HG03103 (cell line): ENCODE measurements at regions not wholly inside any gene's neighbourhood (a gene's known extent, or its start where the extent isn't known, plus 50 kb on each side); places are given as distances from the start of the nearest gene placed in this dataset.

Source experiments
- ATAC-seq: cut with Tn5 transposase; IDR thresholded peaks from one replicate; pipeline ENCODE4 v1.9.1; 2021; ENCODE audit warnings: low read depth; ENCODE audit not compliant: unreplicated experiment

DNA sequence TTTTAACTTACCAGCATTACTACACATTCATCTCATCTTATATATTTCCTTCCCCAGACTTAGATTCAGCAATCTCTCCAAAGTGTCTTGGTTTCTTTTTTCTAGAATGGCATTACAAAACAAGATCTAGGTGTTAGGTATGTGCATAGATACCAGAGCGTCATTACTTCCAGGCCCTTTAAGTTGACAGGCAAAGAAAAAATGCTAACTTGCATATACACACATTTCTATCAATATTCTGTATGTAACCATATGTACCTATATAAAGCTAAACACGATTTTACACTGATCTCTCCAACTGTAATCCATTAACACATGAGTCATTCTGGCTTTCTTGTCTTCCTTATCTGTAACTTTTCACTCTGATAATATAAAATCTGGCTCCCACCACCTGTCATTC lies 503.8 kb upstream of the NRXN1 start:
- ATAC-seq, result no peak

DNA sequence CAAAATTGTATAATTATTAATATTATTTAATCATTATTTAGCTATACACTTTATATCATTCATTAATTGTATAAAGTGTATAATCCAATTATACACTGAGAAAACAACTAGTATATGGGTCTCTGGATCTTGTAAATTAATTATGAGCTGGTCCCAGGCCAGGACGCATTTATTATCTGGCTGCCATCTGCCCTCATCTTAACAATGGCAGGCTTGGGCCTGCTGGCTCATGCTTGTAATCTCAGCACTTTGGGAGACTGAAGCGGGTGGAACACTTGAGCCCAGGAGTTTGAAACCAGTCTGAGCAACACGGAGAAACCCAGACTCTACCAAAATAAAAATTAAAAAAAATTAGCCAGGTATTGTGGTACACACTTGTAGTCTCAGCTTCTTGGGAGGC lies 502.2 kb upstream of the NRXN1 start:
- no peak for ATAC-seq

DNA sequence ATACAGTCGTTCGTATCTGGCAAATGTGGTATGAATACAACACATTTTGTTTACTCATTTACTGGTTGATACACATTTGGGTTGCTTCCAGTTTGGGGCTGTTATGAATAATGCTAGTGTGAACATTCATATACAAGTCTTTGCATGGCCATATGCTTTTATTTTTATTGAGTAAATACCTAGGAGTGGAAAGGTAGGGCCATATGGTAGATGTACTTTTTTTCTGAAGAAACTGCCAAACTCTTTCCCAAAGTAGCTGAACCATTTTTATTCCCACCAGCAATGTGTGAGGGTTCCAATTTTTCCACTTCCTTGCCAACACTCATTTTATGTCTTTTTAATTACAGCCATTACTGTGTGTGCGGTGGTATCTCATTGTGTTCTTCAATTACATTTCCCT lies 496.2 kb upstream of the NRXN1 start:
- ATAC-seq, result no peak

DNA sequence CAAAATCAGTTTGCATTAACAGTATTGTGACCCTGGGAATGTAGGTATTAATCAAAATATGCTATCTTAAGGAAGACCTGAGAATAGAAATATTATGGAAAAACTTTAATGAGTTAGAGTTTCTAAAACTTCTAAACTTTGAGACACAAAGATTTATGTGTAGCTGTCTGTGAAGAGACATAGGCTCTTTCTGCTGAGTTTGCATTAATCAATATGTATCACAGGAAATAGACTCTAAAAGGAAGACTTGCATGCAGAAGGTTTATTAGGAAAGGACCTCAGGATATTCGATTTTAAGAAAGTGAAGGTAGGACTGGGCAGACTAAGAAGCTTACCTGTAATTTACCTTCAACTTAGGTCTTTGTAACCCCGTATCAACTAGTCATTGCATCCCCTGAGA lies 494.8 kb upstream of the NRXN1 start:
- ATAC-seq, result no peak

DNA sequence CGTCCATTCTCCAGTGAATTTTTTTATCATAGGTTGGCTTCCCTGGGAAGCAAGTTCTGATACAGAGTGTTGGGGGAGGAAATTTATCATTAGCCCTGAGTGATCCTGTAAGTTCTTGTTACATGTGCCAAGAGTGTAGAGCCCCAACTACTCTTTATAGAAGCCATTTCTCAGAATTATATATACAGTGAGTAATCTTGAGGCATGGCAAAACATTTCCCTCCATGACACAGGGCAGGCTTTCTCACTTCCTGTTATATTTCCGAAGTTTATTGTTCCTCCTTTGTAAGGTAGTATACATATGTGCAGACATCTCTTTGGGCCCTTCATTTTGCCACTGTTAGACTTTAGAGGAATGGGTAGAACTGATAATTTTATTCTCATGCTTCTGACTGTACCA lies 484.7 kb upstream of the NRXN1 start:
- ATAC-seq, result no peak

DNA sequence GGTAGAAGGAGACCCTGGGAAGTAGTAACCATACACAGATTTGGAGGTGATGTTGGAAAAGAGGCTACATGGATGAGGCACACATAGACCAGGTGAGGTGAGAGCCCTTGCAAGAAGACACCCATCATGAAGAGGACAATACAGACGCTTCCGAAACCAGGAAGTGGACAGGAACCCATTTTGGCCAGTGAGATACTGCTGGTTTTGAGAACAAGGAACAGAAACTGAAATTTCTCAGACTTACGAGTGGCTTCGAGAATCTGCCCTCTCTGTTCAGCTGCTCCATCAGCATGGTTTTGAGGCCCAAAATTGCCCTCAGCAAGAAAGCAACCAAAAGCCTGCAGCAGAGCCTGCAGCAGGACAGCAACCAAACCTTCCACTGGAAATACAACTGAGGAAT lies 479.1 kb upstream of the NRXN1 start:
- no peak for ATAC-seq

DNA sequence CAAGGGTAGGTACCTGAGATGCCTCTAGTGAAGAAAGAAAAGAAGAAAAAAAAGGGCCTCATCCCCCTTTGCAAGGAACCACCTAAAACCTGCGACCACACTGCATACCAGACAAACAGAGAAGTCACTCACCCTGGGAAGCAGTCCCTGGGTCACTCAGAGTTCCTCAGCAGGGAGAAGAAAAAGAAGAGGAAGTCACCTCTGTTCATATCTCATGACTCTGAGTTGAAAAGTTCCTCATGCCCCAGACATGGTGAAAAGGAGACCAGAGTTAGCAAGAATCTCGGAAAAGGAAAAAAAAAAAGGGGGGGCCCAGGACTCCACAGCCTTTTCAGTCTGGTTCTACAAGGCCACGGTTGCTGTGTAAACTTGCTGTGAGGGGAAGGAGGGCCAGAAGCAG lies 478.4 kb upstream of the NRXN1 start:
- no peak for ATAC-seq

DNA sequence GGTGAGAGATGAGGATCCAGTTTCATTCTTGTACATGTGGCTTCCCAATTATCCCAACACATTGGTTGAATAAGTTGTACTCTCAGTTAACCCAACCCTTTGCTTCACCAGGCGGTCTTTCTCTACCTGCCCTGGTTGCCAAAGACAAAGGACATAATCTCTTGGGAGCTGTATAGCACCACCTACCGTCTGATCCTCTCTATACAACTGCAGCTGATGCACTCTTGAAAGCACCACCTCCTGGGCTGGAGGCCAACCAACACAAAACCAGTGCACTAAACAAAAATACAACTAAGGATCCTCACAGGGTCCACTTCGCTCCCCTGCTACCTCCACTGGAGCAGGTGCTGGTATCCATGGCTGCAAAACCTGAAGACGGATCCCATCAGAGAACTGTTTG lies 473.6 kb upstream of the NRXN1 start:
- ATAC-seq, result no peak

DNA sequence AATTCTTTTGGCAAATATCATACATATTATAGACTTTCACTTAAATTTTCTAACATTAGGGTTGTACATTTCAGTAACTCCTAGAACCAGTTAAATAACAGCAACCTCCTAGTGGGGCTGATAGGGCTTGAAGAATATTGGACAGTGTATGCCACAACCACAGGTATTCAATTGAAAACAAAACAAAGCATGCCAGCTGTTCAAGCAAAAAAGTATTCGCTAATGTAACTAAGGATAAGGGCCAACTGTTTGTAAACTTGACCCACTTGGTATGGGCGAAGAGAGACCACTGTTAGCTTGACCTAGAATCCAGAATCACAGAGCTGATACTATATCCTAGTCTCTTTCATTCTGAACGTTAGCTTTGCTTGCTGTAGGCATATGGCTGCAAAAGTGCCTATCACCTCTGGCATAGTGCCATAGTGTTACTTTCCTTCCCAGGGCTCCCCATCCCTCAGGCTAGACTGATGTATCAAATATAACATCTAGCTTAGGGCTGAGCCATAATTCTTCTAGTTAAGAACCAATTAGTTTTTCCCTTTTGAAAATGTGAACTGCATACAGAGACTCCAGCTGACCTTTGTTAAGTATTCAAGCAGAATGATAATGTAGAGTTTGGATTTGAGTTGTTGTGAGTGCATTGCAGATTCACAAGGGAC lies 458.8 kb upstream of the NRXN1 start:
- no peak for ATAC-seq

DNA sequence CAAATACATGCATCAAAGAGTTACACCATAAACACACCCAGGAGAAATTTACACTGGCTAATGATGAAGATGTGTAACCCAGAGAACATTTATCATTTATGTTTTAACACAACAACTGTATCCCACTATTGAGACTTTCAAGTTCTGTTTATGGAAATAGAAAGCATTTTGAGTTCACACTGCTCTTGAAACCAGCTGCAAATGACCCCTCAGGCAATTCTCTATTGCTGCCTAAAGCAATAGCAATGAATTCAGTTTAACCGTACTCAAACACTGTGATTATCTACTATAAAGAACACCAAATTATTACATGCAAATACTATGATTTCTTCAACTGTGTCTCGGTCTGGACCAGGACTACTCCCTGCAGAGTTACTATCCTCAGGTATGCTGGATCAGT lies 452.7 kb upstream of the NRXN1 start:
- no peak for ATAC-seq

DNA sequence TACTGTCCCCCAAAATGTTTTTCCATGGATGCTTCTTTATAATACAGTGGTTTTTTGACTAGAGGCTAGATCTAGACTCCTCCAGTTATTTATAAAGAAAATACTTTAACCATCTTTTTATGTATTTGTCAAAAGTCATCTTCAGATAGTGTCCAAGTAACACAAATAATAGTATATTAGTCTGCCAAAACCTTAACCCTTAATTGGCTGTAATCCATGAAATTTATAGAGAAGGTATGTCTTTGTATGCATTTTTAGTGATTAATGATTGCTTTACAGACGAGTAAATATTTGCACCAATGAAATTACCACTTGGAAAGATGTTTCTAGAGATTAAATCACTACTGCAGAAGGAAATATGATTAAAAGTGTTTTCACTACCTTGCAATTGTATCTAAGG lies 451.8 kb upstream of the NRXN1 start:
- ATAC-seq, result no peak

DNA sequence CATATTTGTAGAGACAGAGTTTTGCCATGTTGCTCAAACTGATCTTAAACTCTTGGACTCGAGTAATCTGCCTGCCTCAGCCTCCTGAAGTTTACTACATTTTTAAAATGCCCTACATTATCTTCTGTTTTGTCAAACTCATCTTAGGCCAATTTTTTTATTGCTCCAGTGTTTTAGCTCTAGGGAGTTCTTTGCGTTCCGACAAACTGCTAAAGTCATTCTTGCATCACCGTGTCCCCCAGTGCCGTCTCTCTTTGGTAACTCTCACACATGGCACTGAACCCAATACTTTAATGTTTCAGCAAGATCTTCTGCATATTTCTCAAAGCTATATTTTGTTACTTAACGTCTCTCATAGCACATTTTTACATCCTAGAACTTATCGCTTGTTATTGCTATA lies 440.9 kb upstream of the NRXN1 start:
- ATAC-seq, result no peak

DNA sequence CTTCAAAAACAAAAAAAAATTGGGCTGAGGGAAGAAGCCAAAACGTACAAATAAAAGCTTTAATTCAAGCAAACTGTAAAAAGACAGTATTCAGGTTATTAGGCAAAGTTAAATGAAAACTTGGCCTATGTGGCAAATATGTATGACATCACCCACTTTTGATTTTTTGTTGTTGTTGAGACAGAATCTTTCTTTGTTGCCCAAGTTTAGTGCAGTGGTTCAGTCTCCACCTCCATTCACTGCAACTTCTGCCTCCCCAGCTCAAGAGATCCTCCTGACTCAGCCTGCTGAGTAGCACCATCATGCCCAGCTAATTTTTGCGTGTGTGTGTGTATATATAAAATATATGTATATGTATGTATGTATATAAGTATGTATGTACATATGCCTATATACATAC lies 440.4 kb upstream of the NRXN1 start:
- ATAC-seq, result no peak

DNA sequence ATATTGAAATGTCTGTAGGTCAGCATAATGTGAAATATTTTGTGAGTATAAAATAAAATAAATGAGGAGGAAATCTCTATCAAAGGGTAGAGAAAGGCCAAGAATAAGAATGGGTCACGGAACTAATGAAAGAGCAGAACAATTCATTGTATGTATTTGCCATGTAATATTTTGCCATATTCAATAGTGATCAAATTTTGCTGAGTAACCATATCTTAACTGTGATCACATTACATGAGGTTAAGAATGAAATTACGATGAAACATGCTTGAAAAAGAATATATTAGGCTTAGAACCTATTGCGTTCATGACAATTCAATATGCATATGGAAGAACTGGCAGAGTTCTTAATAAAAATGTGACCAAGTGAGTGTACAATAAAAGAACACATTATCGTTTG lies 437.2 kb upstream of the NRXN1 start:
- no peak for ATAC-seq

DNA sequence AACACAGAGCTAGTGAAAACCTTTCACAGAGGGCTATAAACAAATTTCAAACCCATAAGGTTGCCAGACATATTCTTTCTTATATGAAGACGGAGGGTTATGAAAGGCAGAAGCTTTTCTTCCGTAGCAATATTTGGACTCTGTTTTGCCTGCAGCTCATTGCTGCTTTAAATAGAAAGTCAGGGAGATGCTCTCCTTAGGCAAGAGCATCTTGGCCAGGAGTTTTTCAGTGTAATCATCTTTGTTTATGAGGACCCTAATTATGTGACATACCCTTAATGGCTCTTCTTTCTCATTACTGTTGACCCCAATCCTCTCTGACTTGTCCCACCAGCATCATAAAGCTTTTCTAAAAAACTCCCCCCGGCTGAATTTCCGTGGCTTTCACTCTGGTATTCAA lies 433.4 kb upstream of the NRXN1 start:
- ATAC-seq, result no peak

DNA sequence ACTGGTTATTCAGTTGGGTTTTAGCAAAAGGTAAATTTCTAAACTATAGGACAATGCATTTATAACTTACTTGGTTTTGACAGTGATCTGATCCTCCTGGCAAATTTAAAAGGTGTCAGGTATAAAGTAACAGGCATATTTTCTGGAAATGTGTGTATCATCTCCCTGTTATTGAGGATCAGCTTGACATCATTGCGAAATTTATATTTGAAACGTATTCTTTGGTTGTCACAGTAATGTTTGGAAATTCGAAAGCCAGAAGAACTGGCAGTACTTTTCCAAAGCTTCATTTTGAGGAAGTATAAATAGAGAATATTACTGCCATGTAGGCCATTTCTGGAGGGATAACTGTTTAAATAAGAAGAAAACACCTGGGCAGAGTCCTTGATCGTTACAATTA lies 422.2 kb upstream of the NRXN1 start:
- no peak for ATAC-seq

DNA sequence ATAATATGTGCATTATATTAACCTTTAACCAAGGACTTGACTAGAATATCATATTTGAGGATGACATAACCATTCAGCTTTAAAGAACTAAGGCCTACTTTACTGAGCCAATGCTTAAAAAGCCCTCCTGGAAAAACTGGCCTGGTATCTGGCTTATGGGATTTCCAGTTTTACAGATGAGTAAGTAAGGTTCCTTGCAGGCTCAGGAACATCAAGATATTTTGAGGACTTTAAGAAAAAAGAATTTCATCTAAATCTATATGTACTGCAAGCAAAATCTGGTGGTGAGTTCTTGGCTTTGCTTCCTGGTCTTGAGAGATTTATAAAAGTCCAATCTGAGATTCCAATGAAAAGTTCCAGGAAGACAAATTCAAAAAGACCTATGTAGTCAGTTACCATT lies 417.0 kb upstream of the NRXN1 start:
- no peak for ATAC-seq

DNA sequence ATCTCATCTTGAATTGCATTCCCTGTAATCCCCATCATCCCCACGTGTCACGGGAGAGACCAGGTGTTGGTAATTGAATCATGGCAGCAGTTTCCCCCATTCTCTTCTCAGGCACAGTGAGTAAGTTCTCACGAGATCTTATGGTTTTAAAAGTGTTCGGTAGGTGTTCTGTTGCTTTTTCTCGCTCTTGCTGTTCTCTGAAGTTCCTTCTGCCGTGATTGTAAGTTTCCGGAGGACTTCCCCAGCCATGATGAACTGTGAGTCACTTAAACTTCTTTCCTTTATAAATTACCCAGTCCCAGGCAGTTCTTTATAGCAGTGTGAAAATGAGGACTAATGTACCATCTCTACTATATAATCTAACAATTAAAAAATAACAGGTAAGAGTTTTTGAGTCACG lies 409.9 kb upstream of the NRXN1 start:
- ATAC-seq, result no peak

DNA sequence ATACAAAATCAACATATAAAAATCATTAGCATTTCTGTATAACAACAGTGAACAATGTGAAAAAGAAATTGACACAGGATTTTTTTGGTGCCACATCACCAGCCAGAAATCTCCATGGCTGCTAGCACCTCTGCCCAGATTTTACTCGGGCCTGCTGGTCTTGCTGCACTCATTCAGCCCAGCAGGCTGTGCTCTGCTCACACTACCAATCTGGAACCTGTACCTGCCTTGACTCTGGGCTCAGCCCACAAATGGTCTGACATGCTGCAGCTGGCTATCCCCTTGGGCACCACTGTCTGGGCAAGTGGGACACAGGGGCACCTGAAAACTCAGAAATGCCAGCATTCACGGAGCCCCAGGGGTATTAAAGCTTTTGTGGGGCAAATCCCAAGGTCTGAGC lies 392.5 kb upstream of the NRXN1 start:
- no peak for ATAC-seq

DNA sequence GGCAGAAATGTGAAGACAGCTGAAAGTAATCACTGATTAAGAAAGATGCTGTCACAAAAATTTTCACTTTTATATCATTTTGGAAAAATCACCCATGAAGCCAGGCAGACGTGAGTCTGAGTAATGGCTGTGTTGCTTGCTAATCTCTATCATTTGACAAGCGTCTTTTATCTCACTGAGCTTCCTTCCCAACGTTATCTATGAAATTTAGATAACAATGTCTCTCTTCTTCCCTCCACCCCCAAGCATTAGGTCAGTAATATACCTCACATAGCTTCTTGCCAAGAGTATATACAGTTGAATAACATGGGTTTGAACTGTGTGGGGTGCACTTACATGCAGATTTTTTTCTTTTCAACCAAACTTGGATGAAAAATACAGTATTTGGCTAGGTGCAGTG lies 388.6 kb upstream of the NRXN1 start:
- ATAC-seq, result no peak

DNA sequence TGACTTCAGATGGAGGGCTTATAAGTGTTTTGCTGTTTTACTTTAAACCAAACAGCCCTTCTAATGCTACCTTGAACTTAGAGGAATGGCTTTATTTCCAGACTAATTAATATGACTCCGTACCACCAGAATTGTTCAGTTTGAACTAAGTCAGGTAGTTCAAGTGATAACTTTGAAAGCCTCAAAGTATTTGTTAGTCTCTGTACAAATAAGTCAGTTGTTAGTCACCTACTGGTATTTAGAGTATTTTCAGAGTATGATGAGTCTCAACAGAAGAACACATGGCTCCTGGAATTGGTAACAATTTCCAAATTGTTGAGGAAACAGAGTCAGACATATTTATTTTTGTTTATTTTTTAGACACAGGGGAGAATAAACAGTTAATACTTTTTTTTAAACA lies 381.8 kb upstream of the NRXN1 start:
- ATAC-seq, result no peak

DNA sequence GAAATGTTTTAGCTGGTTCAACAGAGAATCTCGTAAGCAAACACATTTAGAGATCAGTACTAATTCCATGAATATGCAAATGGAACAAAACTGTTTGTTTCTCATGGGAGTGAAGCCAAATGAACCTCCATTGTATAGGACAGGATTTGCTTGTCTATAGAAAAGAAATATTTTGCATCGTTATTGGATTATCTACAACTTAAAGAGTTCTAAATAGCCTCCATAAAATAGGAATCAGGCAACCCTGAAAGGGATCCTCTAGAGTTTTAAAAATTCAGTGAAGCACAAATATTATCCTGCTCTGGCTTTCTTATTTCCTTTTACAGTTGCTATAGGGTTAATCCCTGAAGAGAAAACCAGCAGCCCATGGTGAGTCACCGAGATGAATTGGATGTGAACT lies 378.4 kb upstream of the NRXN1 start:
- ATAC-seq, result no peak

DNA sequence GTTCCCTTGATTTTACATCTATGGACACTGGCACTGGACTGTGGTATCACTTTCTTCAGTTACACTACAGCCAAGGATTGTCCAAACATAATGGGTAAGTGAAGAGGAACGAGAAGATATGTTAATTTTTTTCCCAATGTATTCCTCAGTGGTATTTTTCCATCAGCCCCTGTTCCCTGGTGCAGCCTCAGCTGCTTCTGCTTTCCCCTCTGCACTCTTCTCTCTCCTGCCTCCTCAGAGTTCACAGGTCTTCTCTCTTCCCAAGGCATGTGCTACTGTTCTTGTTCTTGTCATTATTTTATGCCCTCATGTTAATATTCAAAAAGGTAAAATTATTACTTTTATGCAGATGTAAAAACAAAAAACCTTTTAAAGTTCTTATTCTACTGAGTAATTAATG lies 378.0 kb upstream of the NRXN1 start:
- ATAC-seq, result no peak
